ENCODE measurements at regions not wholly inside any gene's neighbourhood (a gene's known extent, or its start where the extent isn't known, plus 50 kb on each side); places are given as distances from the start of the nearest gene placed in this dataset.
A peak's percentile ranks its signal among the peaks of the same experiment; 100 is the strongest.

DNA sequence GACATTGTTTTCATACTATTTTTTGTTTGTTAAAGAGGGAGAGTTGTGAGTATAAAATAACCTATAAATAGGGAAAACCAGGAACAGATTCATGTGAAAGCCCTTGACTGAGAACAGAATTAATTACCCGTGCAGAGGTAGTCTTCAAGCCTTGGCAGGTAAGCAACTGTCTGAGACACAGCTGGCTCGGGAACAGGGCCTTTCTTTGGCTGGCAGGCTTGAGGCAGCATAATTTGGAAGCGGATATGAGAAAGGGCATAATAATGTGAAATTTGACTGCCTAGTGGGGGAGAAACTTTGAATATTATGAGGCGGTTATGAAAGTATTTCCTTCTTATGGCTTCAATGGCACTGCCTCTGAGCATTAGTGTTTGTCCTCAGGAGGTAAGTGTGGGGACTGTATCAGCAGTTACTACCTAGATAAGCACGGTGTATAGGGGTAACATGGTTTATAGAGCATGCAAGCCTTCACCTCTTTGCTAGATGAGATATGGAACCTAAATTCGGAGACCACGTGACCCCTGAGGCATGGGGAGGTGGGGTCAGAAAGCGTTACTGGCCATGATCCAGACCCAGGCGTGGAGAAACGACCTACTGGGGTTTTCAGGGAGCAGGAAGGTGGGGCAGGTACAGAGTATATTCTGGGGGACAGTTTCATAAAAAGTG is 210.2 kb upstream of the GAS1 start:
- Histone ChIP-seq H3K27me3 (ENCODE audit: insufficient read depth in 3 of 3, low read length in 2 of 3) (no peaks in the 10 kb centered on the region), H3K27ac (peak overlapping the region; percentile 25), H3K36me3 (ENCODE audit: insufficient read depth in 1 of 2, low read depth in 1 of 2) (no peaks in the 10 kb centered on the region), H3K9me3 (no peaks in the 10 kb centered on the region), H3K4me3 (no peak overlapping the region), H3K4me1 (peaks cover 32% of the 10 kb centered on the region)
- intact Hi-C loops (cut with DNase I) = no loop called here
- TF ChIP-seq, protein P1, sequence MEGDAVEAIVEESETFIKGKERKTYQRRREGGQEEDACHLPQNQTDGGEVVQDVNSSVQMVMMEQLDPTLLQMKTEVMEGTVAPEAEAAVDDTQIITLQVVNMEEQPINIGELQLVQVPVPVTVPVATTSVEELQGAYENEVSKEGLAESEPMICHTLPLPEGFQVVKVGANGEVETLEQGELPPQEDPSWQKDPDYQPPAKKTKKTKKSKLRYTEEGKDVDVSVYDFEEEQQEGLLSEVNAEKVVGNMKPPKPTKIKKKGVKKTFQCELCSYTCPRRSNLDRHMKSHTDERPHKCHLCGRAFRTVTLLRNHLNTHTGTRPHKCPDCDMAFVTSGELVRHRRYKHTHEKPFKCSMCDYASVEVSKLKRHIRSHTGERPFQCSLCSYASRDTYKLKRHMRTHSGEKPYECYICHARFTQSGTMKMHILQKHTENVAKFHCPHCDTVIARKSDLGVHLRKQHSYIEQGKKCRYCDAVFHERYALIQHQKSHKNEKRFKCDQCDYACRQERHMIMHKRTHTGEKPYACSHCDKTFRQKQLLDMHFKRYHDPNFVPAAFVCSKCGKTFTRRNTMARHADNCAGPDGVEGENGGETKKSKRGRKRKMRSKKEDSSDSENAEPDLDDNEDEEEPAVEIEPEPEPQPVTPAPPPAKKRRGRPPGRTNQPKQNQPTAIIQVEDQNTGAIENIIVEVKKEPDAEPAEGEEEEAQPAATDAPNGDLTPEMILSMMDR (IDR thresholded peaks at IDR 0.05) = no peak
- 31 to 50% (median 36%) methylated on average over 10 of the region's 10 CpGs for WGBS, 3 donors
- ATAC-seq = peak in 2 of 4 donors; percentile 15 to 19
- DNase-seq = no peak

DNA sequence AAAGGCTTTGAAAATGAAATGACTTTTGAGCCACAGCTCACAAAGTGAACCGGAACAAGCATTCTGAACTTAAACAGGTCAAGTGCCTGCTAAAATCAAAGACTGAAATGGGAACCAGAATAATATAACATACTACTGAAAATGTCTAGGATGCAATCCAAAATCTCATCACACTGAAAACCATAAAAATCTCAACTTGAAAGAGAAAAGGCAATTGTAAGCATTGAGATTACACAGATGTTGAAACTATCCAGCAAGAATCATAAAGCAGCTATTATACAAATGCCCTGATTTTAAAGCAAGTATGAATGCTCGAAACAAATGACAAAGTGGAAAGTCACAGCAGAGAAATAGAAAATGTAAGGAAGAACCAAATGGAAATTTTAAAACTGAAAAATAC is 211.5 kb upstream of the GAS1 start:
- WGBS, 3 donors = 62 to 88% (median 75%) methylated on average over 2 of the region's 2 CpGs
- H3K4me1 ChIP-seq = peaks cover 32% of the 10 kb centered on the region
- DNase-seq = no peak
- TF ChIP-seq, protein P1 (IDR thresholded peaks at IDR 0.05) = no peak
- no peaks in the 10 kb centered on the region for H3K27me3 ChIP-seq (ENCODE audit: insufficient read depth in 3 of 3, low read length in 2 of 3)
- intact Hi-C loops (cut with DNase I) = no loop called here
- no peaks in the 10 kb centered on the region for H3K36me3 ChIP-seq (ENCODE audit: insufficient read depth in 1 of 2, low read depth in 1 of 2)
- H3K4me3 ChIP-seq = no peak overlapping the region
- no peaks in the 10 kb centered on the region for H3K9me3 ChIP-seq
- peak overlapping the region; percentile 80 for H3K27ac ChIP-seq
- ATAC-seq = no peak

DNA sequence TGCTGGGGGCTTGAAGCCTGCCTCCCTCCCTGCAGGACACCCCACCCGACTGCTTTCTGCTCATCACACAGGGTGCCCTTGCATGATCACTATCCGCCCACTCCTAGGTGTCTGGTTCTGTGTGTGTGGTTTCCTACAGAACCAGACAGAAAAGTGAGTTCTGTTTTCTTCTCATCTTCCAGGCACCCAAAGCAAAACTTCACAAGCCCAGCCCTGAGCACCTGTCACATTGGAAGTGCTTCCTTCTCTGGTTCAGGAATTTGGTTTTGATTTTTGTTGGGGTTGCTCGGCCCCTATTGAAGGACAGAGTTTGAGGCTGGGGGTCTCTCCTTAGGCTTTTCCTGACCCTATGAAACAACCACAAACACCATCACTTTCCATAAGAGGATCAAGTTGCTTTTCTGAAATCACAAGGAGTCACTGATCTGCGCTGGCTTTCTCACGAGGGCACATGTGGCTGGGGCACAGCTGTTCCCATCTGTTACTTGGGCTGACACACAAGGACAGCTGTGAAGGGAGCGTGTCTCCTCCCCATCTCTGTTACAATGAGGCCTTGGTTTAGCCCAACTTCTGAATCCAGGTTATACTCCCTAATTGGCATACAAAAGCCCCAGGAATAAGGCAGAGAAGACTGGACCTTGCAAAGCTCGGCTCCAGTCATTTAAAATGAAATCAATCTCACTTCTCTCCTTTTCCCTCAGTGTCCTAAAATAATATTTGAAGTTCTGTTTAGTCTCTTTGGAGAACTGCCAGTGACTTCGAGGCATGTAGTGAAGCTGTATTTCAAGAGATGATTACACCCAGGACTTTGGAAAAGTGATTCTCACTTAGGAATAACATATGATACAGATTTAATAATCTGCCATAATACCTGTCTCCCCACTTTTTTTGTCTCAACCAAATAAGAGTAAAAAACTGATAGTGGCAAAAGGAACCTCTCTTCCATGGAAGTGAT is 213.1 kb upstream of the GAS1 start:
- 27 to 47% (median 28%) methylated on average over 8 of the region's 8 CpGs for WGBS, 3 donors
- TF ChIP-seq, protein P1 (IDR thresholded peaks at IDR 0.05) = no peak
- Histone ChIP-seq H3K4me3 (no peak overlapping the region), H3K36me3 (ENCODE audit: insufficient read depth in 1 of 2, low read depth in 1 of 2) (no peaks in the 10 kb centered on the region), H3K4me1 (peaks cover 32% of the 10 kb centered on the region), H3K9me3 (no peaks in the 10 kb centered on the region), H3K27ac (peak overlapping the region; percentile 80), H3K27me3 (ENCODE audit: insufficient read depth in 3 of 3, low read length in 2 of 3) (no peaks in the 10 kb centered on the region)
- intact Hi-C loops (cut with DNase I) = no loop called here
- DNase-seq = peak; percentile 44 to 71
- ATAC-seq = peak; percentile 97 to 99 (median 98)

DNA sequence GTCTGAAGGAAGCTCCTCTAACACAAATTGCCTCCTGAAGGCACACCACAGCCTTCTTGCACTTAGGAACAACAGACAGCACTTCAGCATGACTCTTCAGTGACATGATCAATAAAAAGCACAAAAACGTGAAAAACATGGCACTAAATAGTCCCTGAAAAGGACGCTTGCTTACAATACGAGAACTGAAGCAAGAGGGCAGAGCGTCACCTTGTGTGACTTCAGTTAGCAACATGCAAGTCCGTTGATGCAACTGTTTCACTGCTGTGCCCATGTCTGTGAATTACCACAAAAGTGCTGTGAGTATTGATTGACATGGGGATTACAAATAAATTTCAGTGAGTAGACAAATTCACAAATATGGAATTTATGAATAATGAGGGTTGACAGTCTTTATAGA is 219.9 kb upstream of the GAS1 start:
- no peaks in the 10 kb centered on the region for H3K4me1 ChIP-seq
- H3K4me3 ChIP-seq = no peak overlapping the region
- intact Hi-C loops (cut with DNase I) = no loop called here
- ATAC-seq (no peak), DNase-seq (no peak)
- no peak overlapping the region for H3K27ac ChIP-seq
- TF ChIP-seq, protein P1 (IDR thresholded peaks at IDR 0.05) = no peak
- no peaks in the 10 kb centered on the region for H3K27me3 ChIP-seq (ENCODE audit: insufficient read depth in 3 of 3, low read length in 2 of 3)
- no peaks in the 10 kb centered on the region for H3K36me3 ChIP-seq (ENCODE audit: insufficient read depth in 1 of 2, low read depth in 1 of 2)
- WGBS, 3 donors = 79 to 87% (median 85%) methylated on average over 5 of the region's 5 CpGs
- H3K9me3 ChIP-seq = no peaks in the 10 kb centered on the region

All from psoas muscle (tissue), 7 donors.